HG02571 (cell line): ENCODE measurements at regions not wholly inside any gene's neighbourhood (a gene's known extent, or its start where the extent isn't known, plus 50 kb on each side); places are given as distances from the start of the nearest gene placed in this dataset.
"Not testable (repeated sequence)": the region's sequence is repeated elsewhere in the genome, so short reads cannot be mapped to it uniquely, and the experiment has no call there.

Experiments used
- ATAC-seq: cut with Tn5 transposase; IDR thresholded peaks from one replicate; pipeline ENCODE4 v1.9.1; 2021; ENCODE audit warnings: mild to moderate bottlenecking, moderate library complexity; ENCODE audit not compliant: unreplicated experiment

DNA sequence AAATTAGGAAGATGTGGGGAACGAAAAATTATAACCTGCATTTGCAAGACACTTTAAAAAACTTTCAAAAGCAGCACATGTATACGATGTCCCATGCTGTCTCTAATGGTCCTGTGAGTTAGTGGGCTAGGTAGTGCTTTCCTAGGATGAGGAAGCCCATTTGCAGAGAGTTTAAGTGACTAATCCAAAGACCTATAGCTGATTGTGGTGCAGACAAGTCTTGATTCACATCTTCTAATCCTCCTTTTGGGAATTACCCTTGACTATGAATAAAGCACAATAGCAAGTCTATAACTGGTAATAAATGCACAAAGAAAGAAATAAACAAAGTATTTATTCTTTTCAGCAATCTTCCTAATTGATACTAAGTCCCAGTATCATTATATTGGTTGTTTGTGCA is 234.6 kb upstream of the FANCL start:
- ATAC-seq = no peak

DNA sequence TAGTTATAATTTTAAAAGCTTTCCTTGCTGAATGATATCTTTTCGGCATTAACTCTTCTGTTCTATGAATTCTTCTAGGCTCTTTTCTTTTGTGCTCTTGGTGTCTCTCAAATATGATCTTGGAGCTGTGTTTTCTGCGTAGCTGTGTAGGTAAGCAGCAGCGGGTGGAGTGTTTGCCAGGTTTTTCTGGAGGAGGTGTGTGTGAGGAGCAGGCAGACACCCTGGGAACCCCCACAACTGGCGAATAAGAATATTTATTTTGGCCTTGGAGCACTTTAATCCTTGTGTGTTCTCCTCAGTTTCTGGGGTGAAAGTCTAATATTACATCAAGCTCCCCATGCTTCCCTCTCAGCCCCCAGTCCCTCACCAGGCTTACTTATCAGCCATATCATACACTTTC is 232.0 kb upstream of the FANCL start:
- ATAC-seq = no peak

DNA sequence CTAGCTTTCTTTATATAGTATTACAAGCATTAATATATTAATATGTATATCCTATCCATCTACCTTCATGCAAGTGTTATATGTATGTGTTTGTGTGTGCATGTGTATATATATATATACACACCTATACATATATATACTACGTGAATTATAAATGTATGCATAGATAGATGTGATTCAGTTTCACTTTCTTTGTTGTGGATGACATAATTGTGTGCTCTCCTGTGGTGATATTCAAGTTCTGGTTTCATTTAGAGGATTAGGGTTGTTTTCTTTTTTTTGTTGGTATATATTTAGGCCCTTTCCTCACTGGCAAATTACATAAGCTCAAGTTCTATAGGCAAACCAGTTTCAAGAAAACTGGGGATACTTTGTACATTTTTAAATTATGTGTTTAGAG is 225.7 kb upstream of the FANCL start:
- no peak for ATAC-seq

DNA sequence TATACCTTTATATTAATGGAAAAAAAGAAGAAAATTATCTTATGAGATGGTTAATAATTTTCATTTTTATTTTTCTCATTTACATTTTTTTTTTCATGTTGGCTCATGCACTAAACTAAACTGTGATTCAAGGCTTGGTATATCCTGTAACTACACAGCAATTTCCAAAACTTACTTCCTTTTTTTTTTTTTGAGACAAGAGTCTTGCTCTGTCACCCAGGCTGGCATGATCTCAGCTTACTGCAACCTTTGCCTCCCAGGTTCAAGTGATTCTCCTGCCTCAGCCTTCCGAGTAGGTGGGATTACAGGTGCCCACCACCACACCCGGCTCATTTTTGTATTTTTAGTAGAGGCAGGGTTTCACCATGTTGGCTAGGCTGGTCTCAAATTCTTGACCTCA is 224.9 kb upstream of the FANCL start:
- not testable (repeated sequence) for ATAC-seq

DNA sequence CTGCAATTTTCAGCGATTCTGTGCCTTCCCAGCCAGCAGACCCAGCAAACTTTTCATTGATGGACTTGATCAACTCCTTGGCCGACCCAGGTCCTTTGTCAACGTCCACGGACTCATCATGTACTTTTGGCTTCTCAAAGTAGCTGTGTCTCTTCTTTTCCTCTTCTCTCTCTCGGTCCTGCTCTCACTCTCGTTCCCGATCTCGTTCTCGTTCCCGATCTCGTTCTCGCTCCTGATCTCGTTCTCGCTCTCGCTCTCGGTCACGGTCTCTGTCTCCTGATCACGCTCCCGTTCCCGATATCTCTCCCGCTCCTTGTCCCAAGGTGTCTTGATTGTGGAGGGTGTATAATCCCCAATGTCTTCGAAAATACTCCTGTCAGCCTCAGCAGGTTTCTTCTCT is 219.5 kb upstream of the FANCL start:
- ATAC-seq = no peak

DNA sequence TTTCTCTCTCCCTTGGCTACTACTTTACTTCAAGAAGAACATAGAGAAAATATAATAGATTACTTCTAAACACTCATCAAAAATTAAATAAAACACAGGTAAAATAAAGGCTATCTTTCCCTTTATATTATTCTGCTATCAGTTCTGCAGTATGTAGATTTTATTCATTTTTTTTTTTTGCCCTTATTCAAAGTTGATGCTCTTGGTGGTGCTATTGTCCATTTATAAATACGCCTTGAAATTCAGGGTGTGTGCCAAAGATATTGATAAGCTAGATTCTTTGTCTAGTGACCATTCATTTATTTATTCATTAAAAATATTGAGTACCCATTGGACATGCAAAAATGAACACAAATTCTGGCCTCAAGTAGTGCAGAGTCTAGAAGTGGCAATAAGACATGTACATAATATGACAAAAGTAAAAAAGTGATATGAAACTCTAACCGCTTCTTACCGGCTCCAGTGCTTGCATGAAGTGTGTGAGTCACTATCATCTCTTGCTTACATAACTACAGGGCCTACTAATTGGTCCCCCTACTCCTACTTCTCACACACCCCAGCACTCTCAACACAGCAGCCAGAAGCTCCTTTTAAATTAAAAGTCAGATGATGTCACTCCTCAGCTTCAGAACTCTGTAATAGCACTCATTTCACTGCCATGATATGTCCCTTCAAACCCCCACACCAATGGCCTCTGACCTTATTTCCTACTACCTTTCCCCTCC is 208.3 kb upstream of the FANCL start:
- ATAC-seq = no peak

DNA sequence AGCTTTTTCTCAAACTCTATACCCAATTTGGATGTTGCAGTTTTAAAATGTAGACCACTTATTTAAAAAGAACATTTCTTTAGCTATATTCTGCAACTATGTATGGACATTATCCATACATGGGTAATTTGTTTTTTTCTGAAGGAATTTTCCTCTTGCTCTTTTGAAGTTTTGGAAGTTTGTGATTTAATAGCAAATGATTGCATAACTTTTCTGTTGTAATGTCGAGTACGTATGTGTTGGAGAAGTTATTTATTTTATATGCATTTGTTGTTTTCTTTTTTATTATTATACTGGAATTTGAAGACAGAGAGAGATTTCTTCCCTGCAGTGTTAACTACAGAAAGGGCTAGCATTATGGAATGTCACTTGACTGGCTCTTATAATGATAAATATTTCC is 207.7 kb upstream of the FANCL start:
- ATAC-seq = no peak

DNA sequence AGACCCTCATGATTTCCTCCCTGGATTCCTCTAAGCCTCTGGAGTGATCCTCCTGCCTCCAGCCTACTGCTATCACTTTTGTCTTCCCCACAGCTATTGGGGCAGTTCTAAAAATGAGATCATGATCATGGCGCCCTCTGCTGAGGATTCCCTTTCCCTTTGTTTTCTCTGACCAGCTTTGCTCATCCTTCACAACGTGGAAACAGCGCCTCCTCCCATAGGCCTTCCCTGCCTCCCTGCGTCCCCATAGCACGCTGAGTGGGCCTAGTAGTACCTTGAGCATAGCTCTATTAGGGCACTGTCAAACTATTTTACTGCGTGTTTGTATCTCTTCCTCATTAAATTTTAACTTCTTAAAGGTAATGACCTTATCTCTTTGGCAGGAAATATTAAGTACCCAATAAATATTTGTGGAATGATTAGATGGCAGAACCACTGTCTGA is 207.0 kb upstream of the FANCL start:
- ATAC-seq = no peak

DNA sequence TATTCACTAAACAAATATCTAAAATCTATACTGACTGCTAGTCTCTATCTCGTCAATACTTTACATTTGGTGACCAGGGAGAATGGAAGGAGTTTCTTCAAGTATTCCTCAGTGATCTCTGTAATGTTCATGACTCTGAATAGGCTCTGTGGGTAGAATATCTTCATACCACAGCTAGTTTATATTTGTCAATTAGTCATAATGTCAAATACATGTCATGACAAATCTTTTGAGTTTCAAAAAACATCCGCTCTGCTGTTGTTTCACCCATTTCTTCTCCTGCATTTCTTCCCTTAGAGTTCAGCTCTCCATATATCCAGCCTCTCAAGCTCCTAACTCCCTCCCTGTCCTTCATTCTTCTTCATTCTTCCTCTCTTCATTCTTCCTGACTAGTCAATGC is 206.5 kb upstream of the FANCL start:
- ATAC-seq = no peak

DNA sequence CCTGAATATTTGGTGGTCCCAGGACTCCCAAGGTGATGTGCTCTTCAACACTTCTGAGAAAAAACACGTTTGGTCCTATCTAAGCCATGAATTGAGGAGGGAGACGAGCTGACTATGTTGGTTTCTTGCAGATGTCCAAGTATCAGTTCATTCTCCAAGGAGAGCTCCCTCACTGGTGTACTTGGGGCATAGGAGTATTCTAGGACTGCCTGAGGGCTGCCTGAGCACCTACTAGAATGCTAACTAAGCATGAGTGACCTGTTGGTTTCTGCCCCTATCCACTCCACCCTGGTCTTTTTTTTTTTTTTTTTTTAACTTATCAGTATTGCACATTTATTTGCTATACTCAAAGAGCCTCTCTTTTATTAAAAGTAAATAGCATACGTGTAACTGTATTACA is 200.5 kb upstream of the FANCL start:
- no peak for ATAC-seq

DNA sequence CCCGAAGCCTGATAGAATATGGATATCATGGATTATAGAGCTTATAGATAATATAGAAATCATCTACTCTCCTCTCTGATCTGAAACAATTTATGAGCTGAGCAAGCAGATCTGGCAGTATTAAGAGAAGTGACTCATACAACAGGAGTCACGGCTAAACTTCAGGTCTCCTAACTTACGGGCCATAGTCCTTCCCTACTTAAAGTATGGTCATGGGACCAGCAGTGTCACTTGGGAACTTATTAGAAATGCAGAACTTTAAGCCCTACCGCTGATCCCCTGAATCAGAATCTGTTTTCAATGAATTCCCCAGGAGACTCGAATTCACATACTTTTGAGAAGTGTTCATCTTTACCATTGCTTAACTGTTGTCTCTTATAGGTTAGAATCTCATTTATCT is 195.7 kb upstream of the FANCL start:
- ATAC-seq = no peak

DNA sequence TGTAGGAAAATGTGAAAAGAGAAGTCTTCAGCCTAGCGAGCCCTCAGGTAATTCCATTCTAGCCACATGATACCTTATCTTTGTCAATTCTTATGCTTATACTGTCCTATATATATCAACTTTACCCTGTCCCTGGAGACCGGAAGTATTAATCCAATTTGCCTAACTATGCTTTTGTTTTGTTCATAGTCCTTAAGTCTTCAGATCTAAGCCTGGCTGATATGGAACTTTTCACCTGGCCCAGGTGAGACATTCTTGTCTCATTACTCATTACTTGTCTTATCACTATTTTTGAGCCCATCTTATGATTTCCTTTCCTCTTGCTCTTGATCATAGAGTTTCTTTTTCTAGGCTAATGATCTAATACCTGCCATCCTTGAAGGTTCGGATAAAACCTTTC is 194.1 kb upstream of the FANCL start:
- no peak for ATAC-seq

DNA sequence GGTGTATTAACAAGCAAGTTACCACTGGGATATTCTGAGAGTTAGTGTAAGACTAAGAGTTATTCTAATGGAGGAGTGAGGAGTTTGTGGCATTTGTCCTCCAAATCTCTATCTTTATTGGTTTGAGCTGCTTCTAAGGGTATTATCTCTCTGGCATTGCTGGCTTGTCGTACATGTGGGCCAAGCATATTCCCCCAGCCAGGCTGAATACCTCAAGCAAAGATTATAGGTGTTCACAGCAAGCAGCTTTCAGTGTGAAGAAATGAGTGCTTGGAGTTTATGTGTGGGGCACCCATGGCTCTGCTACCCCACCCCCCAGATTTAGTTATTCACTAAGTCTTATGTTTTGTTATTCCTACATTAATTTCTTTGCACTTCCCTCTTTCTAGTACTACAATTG is 193.6 kb upstream of the FANCL start:
- no peak for ATAC-seq

DNA sequence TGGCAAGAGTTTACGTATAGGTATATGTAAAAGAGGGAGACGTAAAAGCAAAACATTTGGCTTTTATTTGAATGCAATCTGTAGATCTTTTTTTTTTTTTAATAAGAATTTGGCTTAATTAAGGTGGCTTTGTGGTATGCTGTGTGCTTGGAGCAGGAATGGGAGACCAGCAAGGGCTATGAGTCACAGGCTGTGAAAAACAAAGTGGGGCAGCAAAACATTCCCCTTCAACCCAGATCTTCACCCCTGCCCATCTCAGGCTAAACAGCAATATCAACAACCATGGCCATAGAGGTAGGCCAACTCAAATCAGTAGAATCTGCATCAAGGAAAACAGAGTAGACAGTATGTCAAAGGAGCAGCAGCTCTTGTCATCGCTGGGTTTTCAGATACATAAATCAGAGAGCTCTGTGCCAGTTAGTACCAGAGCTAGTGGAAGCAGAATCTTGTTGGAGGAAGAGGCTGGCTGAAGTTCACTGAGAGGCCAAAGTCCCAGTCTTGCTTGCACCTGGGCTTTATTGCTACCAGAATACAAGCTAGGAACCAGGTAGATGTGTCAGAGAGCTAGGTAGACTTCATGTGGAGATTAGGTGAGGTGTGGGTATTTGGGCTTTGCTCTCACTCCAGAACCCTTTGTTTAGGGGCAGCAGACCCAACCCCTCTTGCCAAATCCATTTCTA is 191.5 kb upstream of the FANCL start:
- no peak for ATAC-seq

DNA sequence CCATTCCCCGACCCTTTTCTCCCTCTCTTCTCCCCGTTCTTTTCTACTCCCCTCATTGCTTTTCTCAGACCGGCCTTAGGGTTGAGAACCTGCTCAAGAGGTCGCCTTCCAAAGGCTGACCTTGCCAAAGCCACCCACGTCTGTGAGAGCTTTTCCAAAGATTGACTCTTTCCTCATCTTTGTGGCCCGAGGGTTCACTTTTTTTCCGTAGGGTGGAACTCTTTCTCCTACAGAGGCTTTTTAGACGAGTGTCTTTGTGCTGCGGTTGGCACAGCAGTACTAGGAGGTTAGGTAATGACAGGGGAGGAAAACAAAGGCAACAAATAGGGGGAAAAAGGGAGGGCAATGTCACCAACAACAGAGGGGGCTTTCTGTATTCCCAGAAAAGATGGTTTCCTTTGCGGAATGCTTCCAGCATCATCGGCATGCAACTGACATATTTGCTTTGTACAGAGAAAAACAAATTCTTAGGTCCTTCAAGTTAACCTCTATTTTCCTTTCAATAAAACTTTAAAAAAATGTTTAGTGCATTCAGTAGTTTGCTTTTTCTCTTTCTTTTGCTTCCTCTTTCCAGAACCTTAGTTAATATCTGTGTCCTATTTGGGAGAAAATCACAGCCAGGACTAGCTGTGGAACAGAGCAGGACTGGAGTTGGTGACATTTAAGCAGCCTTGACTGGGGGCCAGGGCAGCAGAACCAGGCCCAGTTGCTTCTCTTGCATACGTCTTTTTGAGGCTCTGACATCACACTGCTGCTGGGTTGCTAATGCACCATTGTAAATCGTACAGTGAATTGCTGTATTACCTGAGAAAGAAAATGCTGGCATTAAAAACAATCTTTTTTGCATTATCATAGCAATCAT is 188.1 kb upstream of the FANCL start:
- ATAC-seq = no peak

DNA sequence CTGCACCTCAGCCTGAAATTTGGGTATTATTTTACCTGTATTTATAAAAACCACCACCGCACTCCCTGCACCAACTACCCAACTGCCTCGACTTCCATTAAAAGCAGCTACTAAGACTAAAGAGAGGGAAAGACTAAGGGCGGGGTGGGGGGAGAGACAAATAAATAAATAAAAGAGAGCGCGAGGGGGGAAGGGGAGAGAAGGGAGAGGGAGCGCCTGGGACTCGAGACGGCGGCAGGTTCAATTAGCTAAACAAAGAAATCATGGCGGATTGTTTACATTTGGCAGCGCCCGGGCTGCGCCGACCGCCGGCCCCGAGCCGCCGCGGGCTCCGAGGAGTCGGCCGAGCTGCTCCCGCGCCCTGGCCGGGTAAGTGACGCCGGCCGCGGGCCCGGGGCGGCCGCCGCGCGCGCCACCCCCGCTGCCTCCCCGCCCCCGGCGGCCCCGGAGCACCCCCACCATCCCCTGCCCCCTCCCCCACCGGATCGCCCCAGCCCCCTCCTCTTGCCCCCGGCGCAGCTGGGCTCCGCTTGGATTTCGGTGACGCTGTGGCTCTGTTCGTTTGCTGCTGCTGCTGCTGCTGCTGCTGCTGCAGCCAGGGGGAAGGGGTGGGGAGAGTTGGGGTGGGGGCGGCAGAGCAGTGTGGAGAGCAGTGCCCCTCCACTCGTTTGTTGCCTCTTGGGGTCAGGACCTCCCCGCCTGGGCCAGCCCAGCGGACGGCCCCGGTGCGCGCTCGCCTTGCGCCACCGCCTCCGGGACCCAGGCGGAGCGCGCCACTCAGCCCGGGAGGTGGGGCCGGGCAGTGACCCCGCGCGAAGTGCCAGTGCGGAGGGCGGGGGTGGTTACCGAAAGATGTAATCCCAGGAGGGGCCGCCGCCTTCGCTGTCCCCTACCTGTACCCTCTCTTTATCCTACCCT is 187.2 kb upstream of the FANCL start:
- ATAC-seq = no peak

DNA sequence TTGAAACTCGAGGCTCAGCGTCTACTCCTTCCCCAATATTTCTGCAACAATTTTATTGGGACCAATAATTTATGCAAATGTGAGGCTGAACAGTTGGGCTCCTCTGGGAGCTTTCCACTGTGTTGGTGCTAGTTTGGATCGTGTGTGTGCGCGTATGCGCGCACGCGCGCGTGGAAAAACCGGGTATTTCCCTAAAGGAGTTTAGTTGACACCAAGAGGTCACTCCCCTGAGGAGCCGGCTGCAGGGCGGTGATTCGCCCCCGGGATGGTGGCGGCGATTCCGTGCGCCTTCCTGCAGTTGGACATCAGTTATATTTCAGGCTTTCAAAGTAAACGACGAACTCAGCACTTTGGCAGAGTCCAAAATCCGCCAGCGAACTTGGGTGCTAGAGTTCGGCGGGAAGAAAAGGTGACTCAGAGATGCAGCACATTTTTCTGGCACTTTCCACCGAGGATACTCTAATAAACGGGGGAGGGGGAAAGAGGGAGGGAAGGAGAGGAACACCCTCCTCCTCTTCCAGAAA is 186.5 kb upstream of the FANCL start:
- no peak for ATAC-seq

DNA sequence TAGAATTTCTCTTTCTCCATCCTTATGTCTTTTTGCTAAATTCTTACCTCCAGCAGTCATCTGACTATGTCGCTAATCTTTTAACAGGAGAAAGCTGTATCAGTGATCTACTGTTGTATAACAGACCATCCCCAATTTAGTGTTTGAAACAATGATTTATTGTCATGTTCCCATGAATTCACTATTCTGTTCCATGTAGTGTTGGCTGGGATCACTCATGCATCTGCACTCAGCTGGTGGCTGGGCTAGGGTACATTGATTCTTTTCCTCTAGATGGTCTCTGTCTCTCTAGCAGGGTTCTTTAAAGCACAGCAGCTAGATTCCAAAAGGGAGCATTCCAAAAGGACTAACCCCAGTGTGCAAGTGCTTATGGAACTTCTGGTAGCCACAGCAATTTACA is 184.2 kb upstream of the FANCL start:
- no peak for ATAC-seq

DNA sequence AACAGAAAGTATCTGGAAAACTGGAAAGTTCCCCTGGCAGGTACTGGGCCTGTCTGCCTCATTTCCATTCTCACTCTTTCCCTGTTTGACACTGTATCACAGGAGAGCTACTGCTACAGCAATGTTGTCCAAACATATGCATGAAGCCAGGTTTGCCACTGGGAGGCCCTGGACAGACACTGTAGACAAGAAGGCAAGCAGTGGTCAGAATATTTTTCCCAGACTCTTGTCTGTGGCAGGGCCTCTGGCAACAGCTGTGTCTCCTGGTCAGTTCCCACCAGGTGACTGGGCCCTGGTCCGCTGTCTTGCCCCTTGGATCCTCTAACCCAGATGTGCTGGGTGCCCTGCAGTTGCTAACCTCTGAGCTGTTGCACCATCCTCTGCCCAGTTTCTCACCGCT is 178.9 kb upstream of the FANCL start:
- no peak for ATAC-seq

DNA sequence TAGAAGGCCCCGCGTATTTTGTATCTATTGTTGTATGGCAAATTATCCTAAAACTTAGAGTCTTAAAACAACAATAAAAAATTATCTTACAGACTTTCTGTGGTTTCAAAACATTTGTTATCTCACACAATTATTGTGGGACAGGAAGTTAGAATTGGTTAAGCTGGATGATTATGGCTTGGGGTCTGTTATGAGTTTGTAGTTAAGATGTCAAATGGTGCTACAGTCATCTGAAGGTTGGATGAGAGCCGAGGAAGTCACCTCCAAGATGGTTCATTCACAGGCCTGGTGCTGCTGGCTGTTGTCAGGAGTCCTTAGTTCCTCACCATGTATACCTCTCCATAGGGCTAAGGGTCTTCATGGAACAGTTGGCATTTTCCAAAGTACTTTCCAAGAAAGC is 175.6 kb upstream of the FANCL start:
- no peak for ATAC-seq

DNA sequence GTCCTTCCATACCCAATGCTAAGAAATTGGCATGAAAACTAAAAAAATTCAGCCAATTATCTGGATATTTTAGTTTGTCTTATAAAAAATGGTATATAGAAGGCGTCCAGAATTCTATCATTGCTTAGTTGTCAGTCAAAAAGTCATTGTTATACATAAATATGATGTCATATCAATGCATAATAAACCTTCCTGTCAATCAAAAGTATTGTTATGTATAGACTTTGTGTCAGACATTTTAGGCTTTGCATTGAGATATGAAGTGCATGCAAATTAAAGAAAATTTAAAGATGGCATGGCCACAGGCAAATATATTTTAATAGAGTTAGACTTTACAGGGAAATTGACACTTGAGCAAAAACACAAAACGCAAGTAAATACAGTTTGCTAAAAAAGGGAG is 173.4 kb upstream of the FANCL start:
- ATAC-seq = no peak
